Type B pancreatic cell (in vitro differentiated cells): ENCODE measurements at regions not wholly inside any gene's neighbourhood (a gene's known extent, or its start where the extent isn't known, plus 50 kb on each side); places are given as distances from the start of the nearest gene placed in this dataset.

Experiments used
- DNase-seq: peaks from one replicate; pipeline ENCODE4 v3.0.0; 2021; ENCODE audit warnings: mixed read lengths; ENCODE audit not compliant: unreplicated experiment; ENCODE audit errors: extremely low spot score
- H3K27ac Mint-ChIP-seq: 2 replicates; pipeline ENCODE4 v1.8.0; 2021; ENCODE audit warnings: mild to moderate bottlenecking, mixed read lengths
- H3K27me3 Mint-ChIP-seq: 2 replicates; pipeline ENCODE4 v1.8.0; 2021; ENCODE audit warnings: mixed read lengths
- H3K36me3 Mint-ChIP-seq: 2 replicates; pipeline ENCODE4 v1.8.0; 2021; ENCODE audit warnings: mixed read lengths
- H3K4me1 Mint-ChIP-seq: one replicate; pipeline ENCODE4 v1.8.0; 2021; ENCODE audit warnings: mixed read lengths; ENCODE audit not compliant: unreplicated experiment
- H3K4me3 Mint-ChIP-seq: 2 replicates; pipeline ENCODE4 v1.8.0; 2021; ENCODE audit warnings: mild to moderate bottlenecking, mixed read lengths
- H3K9me3 Mint-ChIP-seq: 2 replicates; pipeline ENCODE4 v1.8.0; 2021; ENCODE audit warnings: mixed read lengths
- CTCF ChIP-seq: fragments of 200-600 bp; sonication (generic); conservative IDR thresholded peaks from 2 replicates; pipeline ENCODE4 v1.5.0; 2021; ENCODE audit warnings: antibody characterized with exemption, mild to moderate bottlenecking

GRCh38 chr9:2560180-2560579, 61.4 kb upstream of the VLDLR start:
- H3K4me1 Mint-ChIP-seq, result no peaks in the 10 kb centered on the region
- no peak for TF ChIP-seq CTCF
- DNase-seq, result no peak
- peaks cover 4% of the 10 kb centered on the region for H3K9me3 Mint-ChIP-seq
- H3K27ac Mint-ChIP-seq, result no peak overlapping the region
- no peak overlapping the region for H3K4me3 Mint-ChIP-seq
- peaks cover 9% of the 10 kb centered on the region for H3K36me3 Mint-ChIP-seq
- no peaks in the 10 kb centered on the region for H3K27me3 Mint-ChIP-seq

- no peak overlapping the region for H3K27ac Mint-ChIP-seq
- H3K9me3 Mint-ChIP-seq, result no peaks in the 10 kb centered on the region
- peaks cover 3% of the 10 kb centered on the region for H3K4me1 Mint-ChIP-seq
- no peak for DNase-seq
- no peak for TF ChIP-seq CTCF
- H3K4me3 Mint-ChIP-seq, result no peak overlapping the region
- peaks cover 5% of the 10 kb centered on the region for H3K36me3 Mint-ChIP-seq
- no peaks in the 10 kb centered on the region for H3K27me3 Mint-ChIP-seq
Observed at GRCh38 chr9:2565676-2566340, 55.8 kb upstream of the VLDLR start.

GRCh38 chr9:2567922-2568321, 53.7 kb upstream of the VLDLR start:
- Mint-ChIP-seq H3K27me3 (no peaks in the 10 kb centered on the region), H3K9me3 (no peaks in the 10 kb centered on the region), H3K27ac (no peak overlapping the region), H3K4me1 (peaks cover 14% of the 10 kb centered on the region), H3K4me3 (no peak overlapping the region), H3K36me3 (no peaks in the 10 kb centered on the region)
- DNase-seq, result no peak
- no peak for TF ChIP-seq CTCF

GRCh38 chr9:2568689-2569088, 52.9 kb upstream of the VLDLR start:
- no peak for DNase-seq
- Mint-ChIP-seq H3K27me3 (no peaks in the 10 kb centered on the region), H3K4me1 (peaks cover 14% of the 10 kb centered on the region), H3K4me3 (no peak overlapping the region), H3K27ac (no peak overlapping the region), H3K9me3 (no peaks in the 10 kb centered on the region), H3K36me3 (no peaks in the 10 kb centered on the region)
- TF ChIP-seq CTCF, result no peak

GRCh38 chr9:2570615-2571479, 50.7 kb upstream of the VLDLR start:
- no peaks in the 10 kb centered on the region for H3K27me3 Mint-ChIP-seq
- peaks cover 18% of the 10 kb centered on the region for H3K4me1 Mint-ChIP-seq
- no peaks in the 10 kb centered on the region for H3K9me3 Mint-ChIP-seq
- H3K4me3 Mint-ChIP-seq, result no peak overlapping the region
- no peak for TF ChIP-seq CTCF
- no peak for DNase-seq
- H3K36me3 Mint-ChIP-seq, result no peaks in the 10 kb centered on the region
- peak overlapping the region; percentile 65 for H3K27ac Mint-ChIP-seq
